GM18526 (cell line): ENCODE measurements at regions not wholly inside any gene's neighbourhood (a gene's known extent, or its start where the extent isn't known, plus 50 kb on each side); places are given as distances from the start of the nearest gene placed in this dataset.

ENCODE experiments used
- POLR2A ChIP-seq: IDR thresholded peaks from 3 replicates; pipeline ENCODE4 v1.6.1; 2011; ENCODE audit not compliant: insufficient read length; ENCODE audit errors: extremely low read depth

DNA sequence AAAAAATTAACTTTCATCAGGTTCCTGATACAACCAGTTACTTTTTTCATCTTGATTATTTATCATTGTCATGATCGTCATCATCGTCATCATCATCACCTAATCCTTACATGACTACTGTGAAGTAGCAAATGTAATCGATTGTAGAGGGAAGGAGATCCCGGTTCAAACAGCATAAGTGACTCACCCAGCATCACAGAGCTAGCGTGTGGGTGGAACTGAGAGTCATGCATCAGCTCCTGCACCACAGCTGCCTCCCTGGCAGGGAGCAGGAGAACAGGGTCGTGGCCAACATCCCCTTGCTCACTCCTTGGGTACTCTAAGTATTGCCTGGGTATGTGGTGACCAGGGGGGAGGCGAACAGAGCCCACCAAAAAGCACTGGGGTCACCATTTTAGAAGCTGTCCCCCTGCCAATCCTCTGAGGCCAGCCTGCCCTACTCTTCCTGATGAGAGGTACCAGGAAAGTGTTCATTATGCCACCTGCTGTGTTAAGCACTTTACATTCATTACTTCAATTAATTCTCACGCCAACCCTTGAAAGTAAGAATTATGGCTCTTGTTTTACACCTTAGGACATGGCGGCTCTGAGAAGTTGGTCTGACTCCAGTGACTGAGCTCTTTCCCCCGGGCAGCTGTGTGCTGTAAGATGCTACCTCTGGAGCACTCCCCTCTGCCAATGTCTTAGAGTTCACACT, 425.2 kb downstream of the CD83 start:
- TF ChIP-seq POLR2A: no peak

- no peak for TF ChIP-seq POLR2A
Observed at GRCh38 chr6:14543971-14544585, 426.5 kb downstream of the CD83 start.

- no peak for TF ChIP-seq POLR2A
Observed at GRCh38 chr6:14544666-14545065, 427.1 kb downstream of the CD83 start.

DNA sequence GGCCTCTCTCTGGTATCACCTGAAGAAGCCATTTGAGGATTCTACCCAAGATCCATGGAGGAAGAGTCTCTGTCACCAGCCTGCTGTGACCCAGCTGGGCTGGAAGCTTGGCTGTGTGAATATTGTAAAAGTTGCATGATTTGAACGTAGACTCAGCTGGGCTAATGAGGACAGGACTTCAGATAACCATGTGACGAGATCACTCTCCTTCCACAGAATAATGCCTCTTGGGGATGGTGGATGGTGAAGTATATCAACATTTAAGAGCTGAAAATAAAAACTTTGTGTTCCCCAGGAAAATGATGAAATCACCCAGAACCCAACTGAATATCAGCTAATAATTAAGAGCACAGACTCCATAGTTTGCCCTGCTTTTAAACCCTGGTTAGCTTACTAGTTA, 427.9 kb downstream of the CD83 start:
- TF ChIP-seq POLR2A: no peak

- no peak for TF ChIP-seq POLR2A
Observed at GRCh38 chr6:14546036-14546435, 428.5 kb downstream of the CD83 start.

GRCh38 chr6:14547284-14547998, 429.9 kb downstream of the CD83 start:
- TF ChIP-seq POLR2A: no peak

DNA sequence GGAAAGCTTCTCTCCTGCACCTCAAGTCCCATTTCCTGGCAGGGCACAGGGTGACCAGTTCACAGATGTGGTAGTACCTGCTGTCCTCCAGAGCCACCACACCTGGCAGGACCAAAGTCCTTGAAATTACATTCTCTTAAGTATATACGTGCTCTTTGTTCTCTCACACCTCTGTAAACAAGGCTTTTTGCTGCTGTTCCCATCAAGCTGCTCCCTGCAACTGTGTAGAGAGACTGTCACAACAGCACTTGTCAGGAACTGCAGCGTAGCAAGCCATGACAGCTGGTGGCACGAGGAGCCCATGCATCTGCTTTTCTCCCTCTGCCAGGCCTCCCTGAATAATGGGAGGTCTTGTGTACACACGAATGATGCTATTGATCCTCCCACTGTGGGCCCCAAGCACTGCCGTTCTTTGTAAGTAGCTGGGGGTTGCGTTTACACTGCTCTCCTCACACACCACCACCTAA, 431.8 kb downstream of the CD83 start:
- TF ChIP-seq POLR2A: no peak

DNA sequence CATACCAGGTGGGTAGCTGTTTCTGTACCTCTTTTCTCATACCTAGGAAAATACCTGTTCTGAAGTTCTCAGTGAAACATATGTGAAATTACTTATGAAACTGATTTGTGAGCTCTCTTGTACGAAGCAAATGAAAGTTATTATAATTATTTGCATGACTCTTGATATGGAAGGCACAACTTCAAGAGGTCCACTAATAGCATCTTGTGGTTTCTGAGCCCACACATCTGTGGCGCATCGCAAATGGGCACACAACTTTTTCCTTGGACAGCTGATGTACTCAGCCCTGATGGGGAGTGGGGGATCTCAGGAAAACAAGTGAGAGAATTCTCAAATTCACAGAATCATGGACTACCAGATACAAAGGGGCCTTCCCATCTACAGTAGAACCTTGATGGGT, 432.3 kb downstream of the CD83 start:
- TF ChIP-seq POLR2A: no peak

DNA sequence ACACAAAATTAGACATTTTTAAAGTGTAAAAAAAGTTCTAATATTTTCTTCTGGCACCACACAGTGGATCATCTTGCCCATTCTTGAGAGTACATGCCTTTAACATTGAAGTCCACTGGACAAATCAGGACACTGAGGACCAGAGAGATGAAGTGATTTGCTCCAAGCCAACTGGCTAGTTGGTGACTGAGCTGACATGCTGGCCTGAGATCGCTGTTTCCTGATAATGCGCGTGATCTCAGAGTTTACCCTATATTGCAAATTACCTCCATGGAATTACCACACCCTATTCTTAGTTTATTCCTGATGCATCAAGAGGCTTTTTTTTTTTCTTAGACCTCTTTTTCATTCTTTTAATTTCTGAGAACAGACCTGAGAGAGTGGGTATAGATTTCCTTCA, 432.8 kb downstream of the CD83 start:
- TF ChIP-seq POLR2A: no peak

- TF ChIP-seq POLR2A: no peak
Observed at GRCh38 chr6:14550822-14551221, 433.2 kb downstream of the CD83 start.

GRCh38 chr6:14552891-14553290, 435.3 kb downstream of the CD83 start:
- no peak for TF ChIP-seq POLR2A

DNA sequence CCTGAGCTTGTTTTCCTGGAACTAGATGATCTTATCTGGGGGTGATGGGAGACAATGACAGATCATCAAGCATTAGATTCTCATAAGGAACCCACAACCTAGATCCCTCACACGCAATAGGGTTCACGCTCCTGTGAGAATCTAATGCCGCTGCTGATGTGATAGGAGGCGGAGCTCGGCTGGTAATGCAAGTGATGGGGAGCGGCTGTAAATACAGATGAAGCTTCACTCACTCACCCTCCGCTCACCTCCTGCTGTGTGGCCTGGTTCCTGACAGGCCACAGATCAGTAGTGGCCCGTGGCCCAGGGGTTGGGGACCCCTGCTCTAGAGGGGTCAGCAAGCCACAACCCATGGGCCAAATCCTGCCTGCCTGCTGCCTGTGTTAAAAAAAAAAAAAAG, 435.9 kb downstream of the CD83 start:
- no peak for TF ChIP-seq POLR2A

GRCh38 chr6:14555804-14556203, 438.2 kb downstream of the CD83 start:
- no peak for TF ChIP-seq POLR2A

GRCh38 chr6:14559746-14560536, 442.4 kb downstream of the CD83 start:
- no peak for TF ChIP-seq POLR2A

GRCh38 chr6:14567842-14568241, 450.3 kb downstream of the CD83 start:
- TF ChIP-seq POLR2A: no peak
